Liver (tissue), 7 donors: ENCODE measurements at regions not wholly inside any gene's neighbourhood (a gene's known extent, or its start where the extent isn't known, plus 50 kb on each side); places are given as distances from the start of the nearest gene placed in this dataset.
A peak's percentile ranks its signal among the peaks of the same experiment; 100 is the strongest.

Experiments used
- DNase-seq: peaks from one replicate; pipeline ENCODE4 v3.0.0-alpha.2; 2017; ENCODE audit warnings: low spot score
- H3K27ac ChIP-seq, 2 donors: one replicate each; pipeline ENCODE4 v1.7.0; 2013; ENCODE audit warnings: inconsistent platforms in 2 of 2, low read length in 2 of 2, control low read depth in 1 of 2, low read depth in 1 of 2, mild to moderate bottlenecking in 1 of 2
- H3K27me3 ChIP-seq, 4 donors: one replicate each; pipeline versions ENCODE4 v1.6.1 to v1.7.0; 2013; ENCODE audit warnings: low read length in 3 of 4, inconsistent platforms in 1 of 4, mild to moderate bottlenecking in 1 of 4, moderate library complexity in 1 of 4; ENCODE audit not compliant: control insufficient read depth in 4 of 4, insufficient read depth in 4 of 4
- H3K36me3 ChIP-seq, 4 donors: one replicate each; pipeline versions ENCODE4 v1.6.1 to v1.7.0; 2013; ENCODE audit warnings: low read length in 3 of 4, mild to moderate bottlenecking in 3 of 4, low read depth in 1 of 4, moderate library complexity in 1 of 4; ENCODE audit not compliant: control insufficient read depth in 4 of 4, insufficient read depth in 3 of 4
- H3K4me1 ChIP-seq, 4 donors: one replicate each; pipeline versions ENCODE4 v1.6.1 to v1.7.0; 2013; ENCODE audit warnings: low read length in 3 of 4, mild to moderate bottlenecking in 3 of 4, moderate library complexity in 1 of 4; ENCODE audit not compliant: control insufficient read depth in 4 of 4, insufficient read depth in 4 of 4
- H3K4me3 ChIP-seq, 3 donors: one replicate each; pipeline versions ENCODE4 v1.6.1 to v1.7.0; 2013; ENCODE audit warnings: low read length in 3 of 3, control low read depth in 1 of 3, low read depth in 1 of 3, mild to moderate bottlenecking in 1 of 3
- H3K9ac ChIP-seq, 2 donors: one replicate each; pipeline ENCODE4 v1.7.0; 2013; ENCODE audit warnings: low read length in 2 of 2, mild to moderate bottlenecking in 2 of 2, moderate library complexity in 2 of 2, control low read depth in 1 of 2, low read depth in 1 of 2
- H3K9me3 ChIP-seq, 4 donors: one replicate each; pipeline versions ENCODE4 v1.6.1 to v1.7.0; 2013; ENCODE audit warnings: low read length in 3 of 4; ENCODE audit not compliant: control insufficient read depth in 4 of 4
- ATF3 ChIP-seq: IDR thresholded peaks from 2 replicates; pipeline ENCODE4 v1.6.1; 2016; ENCODE audit warnings: antibody characterized with exemption
- HNF4A ChIP-seq, 2 donors: conservative IDR thresholded peaks; 2 replicates each; pipeline ENCODE4 v1.6.1; 2016; ENCODE audit warnings: antibody characterized with exemption in 2 of 2, mild to moderate bottlenecking in 2 of 2
- JUND ChIP-seq, 2 donors: IDR thresholded peaks; 2 replicates each; pipeline ENCODE4 v1.6.1; 2016; ENCODE audit warnings: antibody characterized with exemption in 2 of 2
- MAX ChIP-seq: IDR thresholded peaks from 2 replicates; pipeline ENCODE4 v1.6.1; 2016; ENCODE audit warnings: antibody characterized with exemption
- NR2F2 ChIP-seq: IDR thresholded peaks from 2 replicates; pipeline ENCODE4 v1.6.1; 2016; ENCODE audit warnings: antibody characterized with exemption
- RAD21 ChIP-seq, 2 donors: IDR thresholded peaks; 2 replicates each; pipeline ENCODE4 v1.6.1; 2016; ENCODE audit warnings: antibody characterized with exemption in 2 of 2, mild to moderate bottlenecking in 2 of 2
- REST ChIP-seq: IDR thresholded peaks from 2 replicates; pipeline ENCODE4 v1.6.1; 2016; ENCODE audit warnings: antibody characterized with exemption, mild to moderate bottlenecking
- RXRA ChIP-seq, 2 donors: IDR thresholded peaks; 2 replicates each; pipeline ENCODE4 v1.6.1; 2017 to 2018; ENCODE audit warnings: antibody characterized with exemption in 2 of 2, mild to moderate bottlenecking in 1 of 2
- SP1 ChIP-seq: IDR thresholded peaks from 2 replicates; pipeline ENCODE4 v1.6.1; 2018; ENCODE audit warnings: antibody characterized with exemption, mild to moderate bottlenecking
- TAF1 ChIP-seq: conservative IDR thresholded peaks from 2 replicates; pipeline ENCODE4 v1.6.1; 2016; ENCODE audit warnings: antibody characterized with exemption, mild to moderate bottlenecking
- YY1 ChIP-seq: IDR thresholded peaks from 2 replicates; pipeline ENCODE4 v1.6.1; 2016; ENCODE audit warnings: antibody characterized with exemption, mild to moderate bottlenecking
- ZBTB33 ChIP-seq: IDR thresholded peaks from 2 replicates; pipeline ENCODE4 v1.6.1; 2016; ENCODE audit warnings: antibody characterized with exemption
- WGBS: extraction: QIAGEN DNeasy Blood & Tissue Kit; methylation state at CpG from one replicate; pipeline ENCODE4 v1.1.7; 2013; 5-methylcytosine and 5-hydroxymethylcytosine counted together
- donor health status: healthy.
- donor health status: healthy.
- donor health status: healthy.
- donor health status: healthy.

GRCh38 chr17:79226037-79226436 is 151.4 kb downstream of the ENGASE start:
- H3K27ac ChIP-seq, result no peak overlapping the region
- DNase-seq, result no peak
- H3K4me3 ChIP-seq, result no peak overlapping the region
- H3K9ac ChIP-seq, result no peak overlapping the region
- peaks cover 0 to 4% (median 2%) of the 10 kb centered on the region in 4 donors for H3K27me3 ChIP-seq
- TF ChIP-seq TAF1, result no peak
- no peak for TF ChIP-seq SP1
- TF ChIP-seq RAD21 (IDR thresholded peaks at IDR 0.05), result no peak
- no peak for TF ChIP-seq ATF3
- TF ChIP-seq YY1, result no peak
- TF ChIP-seq NR2F2, result no peak
- no peak for TF ChIP-seq JUND (IDR thresholded peaks at IDR 0.05)
- WGBS, result 95% methylated on average over 2 of the region's 2 CpGs
- H3K9me3 ChIP-seq, result no peaks in the 10 kb centered on the region
- H3K36me3 ChIP-seq, result no peaks in the 10 kb centered on the region
- peaks cover 0 to 6% (median 3%) of the 10 kb centered on the region in 4 donors for H3K4me1 ChIP-seq

- Histone ChIP-seq H3K9me3 (no peaks in the 10 kb centered on the region), H3K9ac (no peak overlapping the region), H3K36me3 (no peaks in the 10 kb centered on the region), H3K27ac (peak overlapping the region in 1 of 2 donors; percentile 24), H3K4me3 (no peak overlapping the region), H3K27me3 (peaks cover 0 to 4% (median 2%) of the 10 kb centered on the region in 4 donors), H3K4me1 (peaks cover 0 to 6% (median 3%) of the 10 kb centered on the region in 4 donors)
- TF ChIP-seq JUND (IDR thresholded peaks at IDR 0.05) (peak in 1 of 2 donors; percentile 9), ZBTB33 (no peak), YY1 (peak; percentile 17), RXRA (IDR thresholded peaks at IDR 0.05) (peak; percentile 10 to 50)
- WGBS, result 45% methylated on average over 5 of the region's 5 CpGs
- no peak for DNase-seq
Observed at GRCh38 chr17:79224903-79225302, 150.3 kb downstream of the ENGASE start.

- H3K4me1 ChIP-seq, result peaks cover 0 to 6% (median 3%) of the 10 kb centered on the region in 4 donors
- no peaks in the 10 kb centered on the region for H3K9me3 ChIP-seq
- no peak overlapping the region for H3K4me3 ChIP-seq
- TF ChIP-seq REST (peak; percentile 43), HNF4A (conservative IDR thresholded peaks at IDR 0.05) (peak; percentile 42 to 79), RXRA (IDR thresholded peaks at IDR 0.05) (peak; percentile 40 to 81), SP1 (peak; percentile 48), JUND (IDR thresholded peaks at IDR 0.05) (peak in 1 of 2 donors; percentile 47), ZBTB33 (no peak), MAX (no peak)
- no peak overlapping the region for H3K27ac ChIP-seq
- H3K27me3 ChIP-seq, result peaks cover 0 to 4% (median 2%) of the 10 kb centered on the region in 4 donors
- H3K36me3 ChIP-seq, result no peaks in the 10 kb centered on the region
- WGBS, result 41% methylated on average over 4 of the region's 4 CpGs
- no peak for DNase-seq
- H3K9ac ChIP-seq, result no peak overlapping the region
Observed at GRCh38 chr17:79224476-79224875, 149.9 kb downstream of the ENGASE start.
